Calu3 (cell line): ENCODE measurements at regions not wholly inside any gene's neighbourhood (a gene's known extent, or its start where the extent isn't known, plus 50 kb on each side); places are given as distances from the start of the nearest gene placed in this dataset.

ENCODE experiments used
- BruUV-seq: library from RNA; stranded (reverse); fragments of 400-500 nt; replicated peaks from 2 replicates; lab custom pipeline; 2021; lab: Mats Ljungman, UMichigan
- CTCF ChIA-PET: fragments of 300-600 bp; sonication (Branson Sonifier 250); formaldehyde crosslinking; loops from one replicate; lab custom pipeline; 2022; ENCODE audit warnings: antibody characterized with exemption; lab: Charles Lee
- DNase-seq: peaks from one replicate; pipeline ENCODE4 v3.0.0; 2022
- H3K27ac Mint-ChIP-seq: one replicate; pipeline ENCODE4 v1.8.0; 2022; ENCODE audit warnings: mixed read lengths; ENCODE audit not compliant: unreplicated experiment
- H3K27me3 Mint-ChIP-seq: one replicate; pipeline ENCODE4 v1.8.0; 2022; ENCODE audit warnings: mixed read lengths; ENCODE audit not compliant: unreplicated experiment
- H3K36me3 Mint-ChIP-seq: one replicate; pipeline ENCODE4 v1.8.0; 2022; ENCODE audit warnings: mild to moderate bottlenecking, moderate library complexity, mixed read lengths; ENCODE audit not compliant: insufficient read depth, unreplicated experiment
- H3K4me1 Mint-ChIP-seq: one replicate; pipeline ENCODE4 v1.8.0; 2022; ENCODE audit warnings: mild to moderate bottlenecking, low read depth, mixed read lengths; ENCODE audit not compliant: unreplicated experiment
- H3K4me3 Mint-ChIP-seq: one replicate; pipeline ENCODE4 v1.8.0; 2022; ENCODE audit warnings: mild to moderate bottlenecking, low read depth, moderate library complexity, mixed read lengths; ENCODE audit not compliant: unreplicated experiment
- H3K9me3 Mint-ChIP-seq: one replicate; pipeline ENCODE4 v1.8.0; 2022; ENCODE audit warnings: low read depth, mixed read lengths; ENCODE audit not compliant: unreplicated experiment
- intact Hi-C: fragments of 100-400 bp; cut with micrococcal nuclease; formaldehyde crosslinking; loops from one replicate; pipeline ENCODE4 v1.10.0; 2022; ENCODE audit not compliant: unreplicated experiment
- TF ChIP-seq, protein P1 (sequence below): fragments of 200-600 bp; IDR thresholded peaks from one replicate; pipeline ENCODE4 v1.8.0; 2022; ENCODE audit warnings: antibody characterized with exemption; ENCODE audit not compliant: unreplicated experiment

- CTCF ChIA-PET, result no interaction called here
- Mint-ChIP-seq H3K36me3 (no peaks in the 10 kb centered on the region), H3K9me3 (peaks cover 6% of the 10 kb centered on the region), H3K4me1 (no peaks in the 10 kb centered on the region), H3K27ac (no peak overlapping the region), H3K27me3 (no peaks in the 10 kb centered on the region), H3K4me3 (no peak overlapping the region)
- no TSS peak for BruUV-seq
- DNase-seq, result no peak
- TF ChIP-seq, protein P1, sequence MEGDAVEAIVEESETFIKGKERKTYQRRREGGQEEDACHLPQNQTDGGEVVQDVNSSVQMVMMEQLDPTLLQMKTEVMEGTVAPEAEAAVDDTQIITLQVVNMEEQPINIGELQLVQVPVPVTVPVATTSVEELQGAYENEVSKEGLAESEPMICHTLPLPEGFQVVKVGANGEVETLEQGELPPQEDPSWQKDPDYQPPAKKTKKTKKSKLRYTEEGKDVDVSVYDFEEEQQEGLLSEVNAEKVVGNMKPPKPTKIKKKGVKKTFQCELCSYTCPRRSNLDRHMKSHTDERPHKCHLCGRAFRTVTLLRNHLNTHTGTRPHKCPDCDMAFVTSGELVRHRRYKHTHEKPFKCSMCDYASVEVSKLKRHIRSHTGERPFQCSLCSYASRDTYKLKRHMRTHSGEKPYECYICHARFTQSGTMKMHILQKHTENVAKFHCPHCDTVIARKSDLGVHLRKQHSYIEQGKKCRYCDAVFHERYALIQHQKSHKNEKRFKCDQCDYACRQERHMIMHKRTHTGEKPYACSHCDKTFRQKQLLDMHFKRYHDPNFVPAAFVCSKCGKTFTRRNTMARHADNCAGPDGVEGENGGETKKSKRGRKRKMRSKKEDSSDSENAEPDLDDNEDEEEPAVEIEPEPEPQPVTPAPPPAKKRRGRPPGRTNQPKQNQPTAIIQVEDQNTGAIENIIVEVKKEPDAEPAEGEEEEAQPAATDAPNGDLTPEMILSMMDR, result no peak
- intact Hi-C loops, result no loop called here
Observed at GRCh38 chr2:53562407-53562806, 205.2 kb upstream of the CHAC2 start.

DNA sequence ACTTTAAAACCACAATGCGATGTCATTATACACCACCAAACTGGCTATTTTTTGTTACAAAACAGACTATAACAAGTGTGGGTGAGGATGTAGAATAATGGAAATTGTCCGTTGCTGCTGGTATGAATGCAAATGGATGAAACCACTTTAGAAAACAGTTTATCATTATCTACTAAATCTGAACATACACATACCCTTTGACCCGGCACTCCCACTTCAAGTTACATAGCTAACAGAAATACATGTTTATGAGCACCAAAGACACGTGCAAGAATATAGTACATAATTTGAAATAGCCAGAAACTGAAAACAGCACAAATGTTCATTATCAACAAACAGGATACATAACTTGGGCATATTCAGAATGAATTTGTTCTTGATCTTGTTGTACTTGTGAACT lies 206.4 kb upstream of the CHAC2 start:
- peaks cover 9% of the 10 kb centered on the region for H3K9me3 Mint-ChIP-seq
- no peaks in the 10 kb centered on the region for H3K27me3 Mint-ChIP-seq
- no peak for DNase-seq
- CTCF ChIA-PET, result interaction anchor here (0.5 kb wide), 1 partner anchor 23 kb away, joined by 3 read pairs; no protein-coding TSS in a partner anchor
- H3K36me3 Mint-ChIP-seq, result no peaks in the 10 kb centered on the region
- TF ChIP-seq, protein P1, result no peak
- no peaks in the 10 kb centered on the region for H3K4me1 Mint-ChIP-seq
- intact Hi-C loops, result no loop called here
- no TSS peak for BruUV-seq
- no peak overlapping the region for H3K27ac Mint-ChIP-seq
- H3K4me3 Mint-ChIP-seq, result no peak overlapping the region

- intact Hi-C loops, result no loop called here
- Mint-ChIP-seq H3K27ac (peak overlapping the region; percentile 48), H3K36me3 (no peaks in the 10 kb centered on the region), H3K4me3 (no peak overlapping the region), H3K27me3 (no peaks in the 10 kb centered on the region), H3K9me3 (peaks cover 9% of the 10 kb centered on the region), H3K4me1 (no peaks in the 10 kb centered on the region)
- CTCF ChIA-PET, result no interaction called here
- no TSS peak for BruUV-seq
- no peak for DNase-seq
- TF ChIP-seq, protein P1, result no peak
Observed at GRCh38 chr2:53559302-53559966, 208.2 kb upstream of the CHAC2 start.

DNA sequence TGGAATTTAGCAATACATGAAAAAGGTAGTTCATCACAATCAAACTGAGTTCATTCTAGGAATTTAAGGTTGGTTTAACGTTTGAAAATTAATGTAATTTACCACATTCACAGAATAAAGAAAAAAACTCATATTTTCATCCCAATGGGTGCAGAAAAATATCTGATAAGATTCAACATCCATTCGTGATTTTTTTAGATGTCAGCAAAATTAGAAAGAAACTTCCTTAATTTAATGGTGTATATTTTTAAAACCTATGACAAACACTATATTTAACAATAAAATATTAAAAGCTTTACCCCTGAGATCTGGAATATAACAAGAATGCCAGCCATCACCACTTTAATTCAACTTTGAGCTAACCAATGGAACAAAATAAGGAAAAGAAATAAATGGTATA lies 208.7 kb upstream of the CHAC2 start:
- no peak overlapping the region for H3K27ac Mint-ChIP-seq
- no TSS peak for BruUV-seq

More for the DNA sequence above, 208.7 kb upstream of the CHAC2 start:
- Mint-ChIP-seq H3K9me3 (peaks cover 9% of the 10 kb centered on the region), H3K36me3 (no peaks in the 10 kb centered on the region), H3K4me3 (no peak overlapping the region), H3K27me3 (no peaks in the 10 kb centered on the region), H3K4me1 (no peaks in the 10 kb centered on the region)
- intact Hi-C loops, result no loop called here
- TF ChIP-seq, protein P1, result no peak
- CTCF ChIA-PET, result no interaction called here
- no peak for DNase-seq
